Mesenchymal stem cell (in vitro differentiated cells and primary cell): ENCODE measurements at regions not wholly inside any gene's neighbourhood (a gene's known extent, or its start where the extent isn't known, plus 50 kb on each side); places are given as distances from the start of the nearest gene placed in this dataset.

Experiments
- DNase-seq: peaks from one replicate; pipeline ENCODE4 v3.0.0-alpha.2; 2013
- H2AFZ ChIP-seq: one replicate; pipeline ENCODE4 v1.6.1; 2013; ENCODE audit warnings: low read depth, mild to moderate bottlenecking, control low read depth, inconsistent platforms, low read length, moderate library complexity
- H2AK5ac ChIP-seq: 2 replicates; pipeline ENCODE4 v1.6.1; 2013; ENCODE audit warnings: low read length, moderate library complexity, mild to moderate bottlenecking, inconsistent platforms; ENCODE audit not compliant: severe bottlenecking
- H2BK120ac ChIP-seq: one replicate; pipeline ENCODE4 v1.6.1; 2013; ENCODE audit warnings: low read depth, mild to moderate bottlenecking, inconsistent platforms, low read length, moderate library complexity
- H2BK12ac ChIP-seq, 2 experiments: one replicate each; pipeline ENCODE4 v1.6.1; 2013; ENCODE audit warnings: inconsistent platforms in 2 of 2, low read length in 2 of 2, mild to moderate bottlenecking in 2 of 2, moderate library complexity in 2 of 2, control low read depth in 1 of 2
- H2BK15ac ChIP-seq: one replicate; pipeline ENCODE4 v1.6.1; 2013; ENCODE audit warnings: mild to moderate bottlenecking, low read depth, inconsistent platforms; ENCODE audit not compliant: poor library complexity, severe bottlenecking
- H2BK5ac ChIP-seq: 2 replicates; pipeline ENCODE4 v1.6.1; 2013; ENCODE audit warnings: low read depth, mild to moderate bottlenecking, low read length, control low read depth, inconsistent platforms; ENCODE audit not compliant: poor library complexity, severe bottlenecking
- H3K14ac ChIP-seq, 2 experiments: one replicate each; pipeline ENCODE4 v1.6.1; 2013; ENCODE audit warnings: inconsistent platforms in 2 of 2, low read length in 2 of 2, control low read depth in 1 of 2, mild to moderate bottlenecking in 1 of 2, moderate library complexity in 1 of 2
- H3K18ac ChIP-seq, 2 experiments: one replicate each; pipeline ENCODE4 v1.6.1; 2013; ENCODE audit warnings: inconsistent platforms in 2 of 2, low read length in 2 of 2, control low read depth in 1 of 2, low read depth in 1 of 2, mild to moderate bottlenecking in 1 of 2
- H3K23ac ChIP-seq, 2 experiments: one replicate each; pipeline ENCODE4 v1.6.1; 2013; ENCODE audit warnings: inconsistent platforms in 2 of 2, low read length in 2 of 2, mild to moderate bottlenecking in 2 of 2, moderate library complexity in 2 of 2, control low read depth in 1 of 2
- H3K27ac ChIP-seq: 2 replicates; pipeline ENCODE4 v1.5.1; 2013; ENCODE audit warnings: mild to moderate bottlenecking, moderate library complexity, low read length, control low read depth, inconsistent platforms; ENCODE audit not compliant: poor library complexity, severe bottlenecking
- H3K27me3 ChIP-seq, 2 experiments: 2 replicates each; pipeline versions ENCODE4 v1.6.1 to v1.7.0; 2013; ENCODE audit warnings: low read length in 2 of 2, mild to moderate bottlenecking in 2 of 2, moderate library complexity in 2 of 2, control low read depth in 1 of 2, inconsistent platforms in 1 of 2; ENCODE audit not compliant: control insufficient read depth in 1 of 2, insufficient read depth in 1 of 2
- H3K36me3 ChIP-seq, 2 experiments: 2 replicates each; pipeline versions ENCODE4 v1.6.1 to v1.7.0; 2013; ENCODE audit warnings: low read length in 2 of 2, control low read depth in 1 of 2, inconsistent platforms in 1 of 2, low read depth in 1 of 2, mild to moderate bottlenecking in 1 of 2; ENCODE audit not compliant: insufficient read depth in 2 of 2, control insufficient read depth in 1 of 2
- H3K4ac ChIP-seq, 2 experiments: one replicate each; pipeline ENCODE4 v1.6.1; 2013; ENCODE audit warnings: inconsistent platforms in 2 of 2, low read length in 2 of 2, mild to moderate bottlenecking in 2 of 2, moderate library complexity in 2 of 2, control low read depth in 1 of 2, low read depth in 1 of 2
- H3K4me1 ChIP-seq: 2 replicates; pipeline ENCODE4 v1.6.1; 2013; ENCODE audit warnings: low read depth, low read length, control low read depth; ENCODE audit not compliant: control insufficient read depth, insufficient read depth
- H3K4me2 ChIP-seq: 2 replicates; pipeline ENCODE4 v1.6.1; 2013; ENCODE audit warnings: low read length, mild to moderate bottlenecking, inconsistent platforms; ENCODE audit not compliant: poor library complexity, severe bottlenecking
- H3K4me3 ChIP-seq, 2 experiments: 2 replicates each; pipeline versions ENCODE4 v1.5.1 to v1.7.0; 2013; ENCODE audit warnings: low read length in 2 of 2, mild to moderate bottlenecking in 2 of 2, control low read depth in 1 of 2, low read depth in 1 of 2; ENCODE audit not compliant: insufficient read depth in 1 of 2
- H3K79me1 ChIP-seq: replicated peaks from 2 replicates; pipeline ENCODE4 v1.6.1; 2013; ENCODE audit warnings: mild to moderate bottlenecking, control low read depth, low read length, inconsistent platforms; ENCODE audit not compliant: poor library complexity, severe bottlenecking
- H3K9ac ChIP-seq: 2 replicates; pipeline ENCODE4 v1.7.0; 2013; ENCODE audit warnings: mild to moderate bottlenecking, low read length, moderate library complexity
- H3K9me3 ChIP-seq: 2 replicates; pipeline ENCODE4 v1.7.0; 2013; ENCODE audit warnings: mild to moderate bottlenecking, low read length; ENCODE audit not compliant: control insufficient read depth
- H4K8ac ChIP-seq: one replicate; pipeline ENCODE4 v1.6.1; 2013; ENCODE audit warnings: inconsistent platforms, mild to moderate bottlenecking, low read length, moderate library complexity
- H4K91ac ChIP-seq: one replicate; pipeline ENCODE4 v1.6.1; 2013; ENCODE audit warnings: mild to moderate bottlenecking, low read length, inconsistent platforms
- WGBS: methylation state at CpG from one replicate; pipeline ENCODE4 v1.1.7; 2013; ENCODE audit warnings: mixed read lengths; 5-methylcytosine and 5-hydroxymethylcytosine counted together

DNA sequence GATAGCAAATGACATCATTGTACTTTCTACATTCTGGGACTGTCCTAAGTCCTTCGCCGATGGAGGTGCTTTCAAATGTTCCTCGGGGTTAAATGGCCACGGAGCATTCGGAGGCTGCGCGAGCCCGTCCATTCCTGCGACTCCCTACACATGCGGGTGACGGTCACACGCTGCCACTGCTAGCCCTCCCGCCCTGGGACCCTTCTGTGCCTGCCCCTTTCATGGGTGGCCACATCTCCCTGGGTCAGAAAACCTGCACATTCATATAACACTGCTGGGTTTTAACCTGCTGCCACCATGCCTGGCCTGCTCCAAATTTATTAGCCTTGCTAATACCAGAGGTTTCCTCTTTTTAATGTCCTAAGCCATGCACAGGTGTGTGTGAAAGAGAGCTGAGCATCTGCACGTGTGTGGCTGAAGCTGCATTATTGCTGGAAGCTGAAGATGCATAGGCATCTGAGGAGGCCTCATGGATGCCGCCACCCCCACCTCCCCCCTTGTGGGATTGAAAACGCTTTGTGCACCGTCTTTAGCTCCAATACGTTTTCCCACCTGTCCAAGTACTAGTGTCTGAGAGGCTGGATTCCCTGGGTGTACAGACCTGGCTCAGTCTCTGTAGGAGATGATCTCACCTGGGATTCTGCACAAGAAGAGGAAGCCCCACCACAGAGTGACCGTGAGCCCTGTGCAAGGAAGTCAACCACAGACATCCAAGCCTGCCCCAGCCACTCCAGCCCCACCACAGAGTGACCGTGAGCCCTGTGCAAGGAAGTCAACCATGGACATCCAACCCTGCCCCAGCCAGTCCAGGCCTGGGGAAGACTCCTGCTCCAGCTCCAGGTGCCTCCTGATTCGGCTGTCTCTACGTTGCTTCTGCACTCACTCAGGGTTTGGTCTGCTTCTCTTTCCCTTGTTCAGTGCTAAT lies 626.4 kb downstream of the BRD1 start:
- Histone ChIP-seq H3K18ac (no peak overlapping the region), H3K4ac (no peak overlapping the region), H4K91ac (no peak overlapping the region), H3K14ac (no peak overlapping the region), H2BK15ac (no peak overlapping the region), H3K4me1 (no peaks in the 10 kb centered on the region), H3K27me3 (no peaks in the 10 kb centered on the region), H3K36me3 (no peaks in the 10 kb centered on the region), H4K8ac (no peak overlapping the region), H2AFZ (no peak overlapping the region), H3K79me1 (no peaks in the 10 kb centered on the region), H2AK5ac (no peak overlapping the region), H3K4me2 (no peak overlapping the region), H2BK5ac (no peak overlapping the region), H3K27ac (no peak overlapping the region), H3K9me3 (no peaks in the 10 kb centered on the region), H3K23ac (no peak overlapping the region), H3K4me3 (no peak overlapping the region), H3K9ac (no peak overlapping the region), H2BK120ac (no peak overlapping the region), H2BK12ac (no peak overlapping the region)
- WGBS = 77% methylated on average over 22 of the region's 22 CpGs
- no peak for DNase-seq

DNA sequence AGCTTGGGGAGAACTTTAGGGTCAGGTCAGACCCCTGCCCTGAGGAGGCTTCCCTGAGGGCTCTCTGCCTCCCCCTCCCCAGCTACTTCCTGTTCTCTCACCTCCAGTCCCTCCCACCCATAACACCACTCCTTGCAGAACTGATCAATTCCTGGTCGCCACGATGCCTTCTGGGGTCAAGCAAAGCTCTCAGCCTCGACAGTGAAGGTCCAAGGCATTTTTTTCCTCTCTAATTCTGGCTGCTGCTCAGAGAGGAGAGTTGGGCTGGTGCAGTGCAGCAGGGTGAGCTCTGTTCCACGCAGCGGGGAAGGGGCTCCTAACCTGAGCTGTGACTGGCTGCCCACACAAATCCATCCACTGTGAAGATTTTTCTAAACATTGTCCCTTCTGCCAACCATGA lies 628.4 kb downstream of the BRD1 start:
- no peak overlapping the region for H3K9ac ChIP-seq
- no peak overlapping the region for H3K27ac ChIP-seq
- H3K23ac ChIP-seq = no peak overlapping the region
- no peaks in the 10 kb centered on the region for H3K27me3 ChIP-seq
- H2AK5ac ChIP-seq = no peak overlapping the region
- no peak overlapping the region for H2AFZ ChIP-seq
- no peaks in the 10 kb centered on the region for H3K4me1 ChIP-seq
- DNase-seq = no peak
- no peak overlapping the region for H4K91ac ChIP-seq
- H3K14ac ChIP-seq = no peak overlapping the region
- no peak overlapping the region for H2BK12ac ChIP-seq
- H3K79me1 ChIP-seq = no peaks in the 10 kb centered on the region
- no peak overlapping the region for H2BK5ac ChIP-seq
- H3K4me2 ChIP-seq = no peak overlapping the region
- H3K9me3 ChIP-seq = no peaks in the 10 kb centered on the region
- WGBS = 75% methylated on average over 5 of the region's 5 CpGs
- H3K36me3 ChIP-seq = no peaks in the 10 kb centered on the region
- no peak overlapping the region for H3K4ac ChIP-seq
- no peak overlapping the region for H2BK15ac ChIP-seq
- no peak overlapping the region for H3K4me3 ChIP-seq
- H2BK120ac ChIP-seq = no peak overlapping the region
- H4K8ac ChIP-seq = no peak overlapping the region
- no peak overlapping the region for H3K18ac ChIP-seq

DNA sequence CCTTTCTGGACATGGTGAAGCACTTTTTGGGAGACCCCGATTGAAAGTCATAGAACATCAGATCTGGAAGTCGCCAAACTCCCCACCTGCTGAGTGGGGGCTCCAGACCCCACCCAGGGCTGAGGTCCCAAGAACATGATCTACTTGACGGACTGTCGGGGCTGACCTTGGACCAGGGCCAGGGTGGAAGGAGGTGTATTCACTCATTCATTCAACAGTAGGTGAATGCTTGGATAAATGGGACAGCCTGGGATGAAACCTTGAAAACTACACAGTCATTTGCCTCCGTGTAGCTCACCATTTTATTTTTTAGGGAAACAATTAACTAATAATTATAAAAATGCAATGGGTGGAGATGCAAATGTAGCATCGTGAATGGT lies 629.0 kb downstream of the BRD1 start:
- Histone ChIP-seq H2BK5ac (no peak overlapping the region), H3K9me3 (no peaks in the 10 kb centered on the region), H2BK120ac (no peak overlapping the region), H3K4me3 (no peak overlapping the region), H3K9ac (no peak overlapping the region), H3K4me2 (no peak overlapping the region), H3K18ac (no peak overlapping the region), H2BK12ac (no peak overlapping the region), H3K27ac (no peak overlapping the region), H4K8ac (no peak overlapping the region), H3K14ac (no peak overlapping the region), H2BK15ac (no peak overlapping the region), H3K27me3 (no peaks in the 10 kb centered on the region), H2AFZ (no peak overlapping the region), H3K36me3 (no peaks in the 10 kb centered on the region), H3K4ac (no peak overlapping the region), H3K79me1 (no peaks in the 10 kb centered on the region), H4K91ac (no peak overlapping the region), H3K4me1 (no peaks in the 10 kb centered on the region), H3K23ac (no peak overlapping the region), H2AK5ac (no peak overlapping the region)
- 72% methylated on average over 5 of the region's 6 CpGs for WGBS
- DNase-seq = no peak

DNA sequence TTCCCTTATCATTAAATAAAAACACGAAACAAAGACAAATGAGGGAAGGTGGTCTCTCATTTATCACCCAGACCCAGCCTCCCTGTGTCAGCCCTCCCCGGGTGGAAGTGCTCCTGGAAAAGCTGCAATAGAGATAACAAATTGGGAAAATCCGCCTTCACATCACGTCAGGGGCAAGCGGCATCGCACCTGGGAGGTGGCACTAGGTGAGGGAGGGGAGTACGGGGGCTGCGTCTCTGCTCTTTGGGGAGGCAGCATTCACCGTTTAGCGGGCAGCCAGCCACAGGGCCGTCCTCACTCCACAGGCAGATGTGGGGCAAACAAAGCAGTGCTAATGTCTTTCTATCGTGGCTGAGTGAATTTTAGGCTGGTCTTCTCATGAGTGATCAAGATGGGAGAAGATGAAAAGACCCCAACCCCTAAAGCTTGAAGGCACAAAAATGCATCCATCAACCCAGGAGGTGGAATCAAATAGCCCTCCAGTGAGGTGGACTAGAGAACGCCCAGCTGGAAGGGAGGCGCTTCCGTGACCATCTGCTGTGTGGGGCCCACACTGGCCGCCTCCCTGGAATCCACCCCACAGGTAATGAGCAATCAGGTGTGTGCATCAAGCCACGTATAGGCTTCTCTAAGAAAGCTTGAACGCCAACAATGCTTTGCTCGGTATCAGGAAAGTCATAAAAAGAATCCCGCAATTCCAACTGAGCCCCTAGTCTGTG lies 629.5 kb downstream of the BRD1 start:
- Histone ChIP-seq H3K18ac (no peak overlapping the region), H2BK15ac (no peak overlapping the region), H3K79me1 (no peaks in the 10 kb centered on the region), H2AK5ac (no peak overlapping the region), H4K91ac (no peak overlapping the region), H3K14ac (no peak overlapping the region), H3K4me2 (no peak overlapping the region), H3K27ac (no peak overlapping the region), H3K4ac (no peak overlapping the region), H2BK12ac (no peak overlapping the region), H3K4me1 (no peaks in the 10 kb centered on the region), H2AFZ (no peak overlapping the region), H3K9me3 (no peaks in the 10 kb centered on the region), H2BK120ac (no peak overlapping the region), H3K27me3 (no peaks in the 10 kb centered on the region), H3K23ac (no peak overlapping the region), H3K36me3 (no peaks in the 10 kb centered on the region), H3K4me3 (no peak overlapping the region), H3K9ac (no peak overlapping the region), H4K8ac (no peak overlapping the region), H2BK5ac (no peak overlapping the region)
- 81% methylated on average over 20 of the region's 20 CpGs for WGBS
- no peak for DNase-seq
